ENCODE measurements at regions not wholly inside any gene's neighbourhood (a gene's known extent, or its start where the extent isn't known, plus 50 kb on each side); places are given as distances from the start of the nearest gene placed in this dataset.

- in situ Hi-C loops (cut with HindIII; ENCODE audit: low sequenced_read_pairs), result no loop called here
Observed at GRCh38 chr9:95735701-95736100, 139.8 kb upstream of the ERCC6L2 start.

GRCh38 chr9:95733741-95734666 lies 141.5 kb upstream of the ERCC6L2 start:
- in situ Hi-C loops (cut with HindIII; ENCODE audit: low sequenced_read_pairs), result no loop called here

GRCh38 chr9:95732802-95733688 lies 142.4 kb upstream of the ERCC6L2 start:
- in situ Hi-C loops (cut with HindIII; ENCODE audit: low sequenced_read_pairs), result no loop called here

- in situ Hi-C loops (cut with HindIII; ENCODE audit: low sequenced_read_pairs), result no loop called here
Observed at GRCh38 chr9:95731876-95732275, 143.6 kb upstream of the ERCC6L2 start.

GRCh38 chr9:95729669-95730368 lies 145.7 kb upstream of the ERCC6L2 start:
- in situ Hi-C loops (cut with HindIII; ENCODE audit: low sequenced_read_pairs), result no loop called here

- in situ Hi-C loops (cut with HindIII; ENCODE audit: low sequenced_read_pairs), result no loop called here
Observed at GRCh38 chr9:95729046-95729445, 146.4 kb upstream of the ERCC6L2 start.

- in situ Hi-C loops (cut with HindIII; ENCODE audit: low sequenced_read_pairs), result no loop called here
Observed at GRCh38 chr9:95727947-95728520, 147.5 kb upstream of the ERCC6L2 start.

GRCh38 chr9:95726756-95727155 lies 148.7 kb upstream of the ERCC6L2 start:
- in situ Hi-C loops (cut with HindIII; ENCODE audit: low sequenced_read_pairs), result no loop called here

GRCh38 chr9:95725045-95725444 lies 150.4 kb upstream of the ERCC6L2 start:
- in situ Hi-C loops (cut with HindIII; ENCODE audit: low sequenced_read_pairs), result no loop called here

- in situ Hi-C loops (cut with HindIII; ENCODE audit: low sequenced_read_pairs), result no loop called here
Observed at GRCh38 chr9:95724253-95724991, 151.1 kb upstream of the ERCC6L2 start.

- in situ Hi-C loops (cut with HindIII; ENCODE audit: low sequenced_read_pairs), result no loop called here
Observed at GRCh38 chr9:95722141-95722540, 153.3 kb upstream of the ERCC6L2 start.

GRCh38 chr9:95721061-95721531 lies 154.4 kb upstream of the ERCC6L2 start:
- in situ Hi-C loops (cut with HindIII; ENCODE audit: low sequenced_read_pairs), result no loop called here

GRCh38 chr9:95720496-95720895 lies 155.0 kb upstream of the ERCC6L2 start:
- in situ Hi-C loops (cut with HindIII; ENCODE audit: low sequenced_read_pairs), result no loop called here

- in situ Hi-C loops (cut with HindIII; ENCODE audit: low sequenced_read_pairs), result no loop called here
Observed at GRCh38 chr9:95719354-95719753, 156.1 kb upstream of the ERCC6L2 start.

- in situ Hi-C loops (cut with HindIII; ENCODE audit: low sequenced_read_pairs), result no loop called here
Observed at GRCh38 chr9:95718263-95718662, 157.2 kb upstream of the ERCC6L2 start.

- in situ Hi-C loops (cut with HindIII; ENCODE audit: low sequenced_read_pairs), result no loop called here
Observed at GRCh38 chr9:95715868-95716435, 159.5 kb upstream of the ERCC6L2 start.

- in situ Hi-C loops (cut with HindIII; ENCODE audit: low sequenced_read_pairs), result no loop called here
Observed at GRCh38 chr9:95710446-95710845, 165.0 kb upstream of the ERCC6L2 start.

GRCh38 chr9:95696701-95697100 lies 178.8 kb upstream of the ERCC6L2 start:
- in situ Hi-C loops (cut with HindIII; ENCODE audit: low sequenced_read_pairs), result loop anchor here (5.0 kb wide), 1 partner anchor 49 kb away; no protein-coding TSS in a partner anchor

- in situ Hi-C loops (cut with HindIII; ENCODE audit: low sequenced_read_pairs), result no loop called here
Observed at GRCh38 chr9:95691435-95691834, 174.7 kb upstream of the PTCH1 start.
